HepG2 (cell line): ENCODE measurements at regions not wholly inside any gene's neighbourhood (a gene's known extent, or its start where the extent isn't known, plus 50 kb on each side); places are given as distances from the start of the nearest gene placed in this dataset.

Experiments
- ATAC-seq: fragments of 200-7000 bp; cut with Tn5 transposase; 3 replicates; pipeline ENCODE4 v1.9.1; 2020; ENCODE audit warnings: mild to moderate bottlenecking, moderate library complexity
- BruUV-seq: library from RNA; stranded (reverse); fragments of 400-500 nt; replicated peaks from 2 replicates; lab custom pipeline; 2021; lab: Mats Ljungman, UMichigan
- CTCF ChIA-PET: fragments of 300-600 bp; formaldehyde crosslinking; extraction: SDS; loops from one replicate; lab custom pipeline; 2021; ENCODE audit warnings: low total read pairs, inconsistent platforms, low intra/inter-chr PET ratio; lab: Yijun Ruan, JAX
- POLR2A ChIA-PET: fragments of 350-600 bp; sonication (Branson Sonifier 250); formaldehyde crosslinking; loops from one replicate; lab custom pipeline; 2020; ENCODE audit warnings: antibody characterized with exemption, inconsistent platforms; lab: Yijun Ruan, JAX
- DNase-seq: peaks from one replicate; pipeline ENCODE4 v3.0.0-alpha.2; 2015; ENCODE audit warnings: low spot score
- FAIRE-seq: peaks from 3 replicates; lab custom pipeline; 2011; peaks lifted over from hg19 to GRCh38; lab: Jason Lieb, UNC
- H2AFZ ChIP-seq: one replicate; pipeline ENCODE4 v1.6.1; 2011; ENCODE audit warnings: low read length, inconsistent platforms
- H3K27ac ChIP-seq: fragments of 300-600 bp; 3 replicates; pipeline ENCODE4 v1.8.0; 2011; ENCODE audit warnings: mixed run types, mild to moderate bottlenecking, mixed read lengths, low read length, inconsistent platforms; ENCODE audit not compliant: insufficient read depth; ENCODE audit errors: extremely low read length
- H3K27me3 ChIP-seq, 2 experiments: fragments of 200-600 bp in 1 of 2; 2 replicates in 1 of 2; 3 replicates in 1 of 2; pipeline versions ENCODE4 v1.6.0 to v1.8.0; 2011; ENCODE audit warnings: low read length in 2 of 2, mild to moderate bottlenecking in 2 of 2, moderate library complexity in 2 of 2, inconsistent platforms in 1 of 2; ENCODE audit not compliant: insufficient read depth in 2 of 2, control insufficient read depth in 1 of 2
- H3K36me3 ChIP-seq, 2 experiments: fragments of 200-600 bp in 1 of 2; replicated peaks in 1 of 2; 2 replicates in 1 of 2; 3 replicates in 1 of 2; pipeline versions ENCODE4 v1.5.1 to v1.8.0; 2011; ENCODE audit warnings: low read length in 2 of 2, inconsistent platforms in 1 of 2; ENCODE audit not compliant: insufficient read depth in 2 of 2, control insufficient read depth in 1 of 2
- H3K4me1 ChIP-seq: 2 replicates; pipeline ENCODE4 v1.5.1; 2012; ENCODE audit warnings: low read length, inconsistent platforms; ENCODE audit not compliant: insufficient read depth
- H3K4me2 ChIP-seq: 2 replicates; pipeline ENCODE4 v1.6.0; 2011; ENCODE audit warnings: low read depth, low read length, inconsistent platforms
- H3K4me3 ChIP-seq, 3 experiments: fragments of 200-600 bp in 1 of 3; sonication (generic), shearing (Covaris generic) in 1 of 3; replicated peaks in 1 of 3; 2 replicates each; pipeline ENCODE4 v1.5.1; 2011 to 2016; ENCODE audit warnings: low read length in 3 of 3, inconsistent platforms in 2 of 3, low read depth in 2 of 3, mild to moderate bottlenecking in 2 of 3, control low read depth in 1 of 3, mixed read lengths in 1 of 3; ENCODE audit not compliant: insufficient read depth in 1 of 3
- H3K79me2 ChIP-seq: one replicate; pipeline ENCODE4 v1.6.1; 2011; ENCODE audit warnings: low read length, inconsistent platforms; ENCODE audit not compliant: insufficient read depth
- H3K9ac ChIP-seq: 2 replicates; pipeline ENCODE4 v1.6.0; 2011; ENCODE audit warnings: mild to moderate bottlenecking, low read depth, low read length, inconsistent platforms; ENCODE audit not compliant: insufficient read depth
- H3K9me3 ChIP-seq: 2 replicates; pipeline ENCODE4 v1.5.1; 2012; ENCODE audit warnings: mild to moderate bottlenecking, low read length
- H4K20me1 ChIP-seq: 2 replicates; pipeline ENCODE4 v1.6.0; 2011; ENCODE audit warnings: inconsistent platforms, mild to moderate bottlenecking, low read length, moderate library complexity; ENCODE audit not compliant: insufficient read depth
- AGO2 ChIP-seq: fragments of 200-400 bp; formaldehyde crosslinking; optimal IDR thresholded peaks from 2 replicates; pipeline ENCODE3; 2017; ENCODE audit warnings: mild to moderate bottlenecking, low read depth, low read length, moderate library complexity
- E2F5 ChIP-seq: sonication (generic); formaldehyde crosslinking; conservative IDR thresholded peaks from 2 replicates; pipeline ENCODE4 v1.4.0; 2020; ENCODE audit warnings: missing genetic modification reagents
- FOXA1 ChIP-seq, 2 experiments: fragments of 450-650 bp in 1 of 2; sonication (generic) in 1 of 2; formaldehyde crosslinking in 1 of 2; IDR thresholded peaks; 2 replicates each; pipeline versions ENCODE4 v1.4.0 to v1.6.1; 2016 to 2020; ENCODE audit warnings: missing genetic modification reagents in 1 of 2
- KDM5B ChIP-seq: sonication (generic); formaldehyde crosslinking; IDR thresholded peaks from 2 replicates; pipeline ENCODE4 v1.4.0; 2020; ENCODE audit warnings: missing genetic modification reagents, mild to moderate bottlenecking, borderline replicate concordance
- MED1 ChIP-seq: sonication (generic); formaldehyde crosslinking; IDR thresholded peaks from 2 replicates; pipeline ENCODE4 v1.4.0; 2020; ENCODE audit warnings: missing genetic modification reagents
- TFE3 ChIP-seq: IDR thresholded peaks from 2 replicates; pipeline ENCODE4 v1.6.1; 2016
- ZNF232 ChIP-seq: sonication (generic); formaldehyde crosslinking; IDR thresholded peaks from 2 replicates; pipeline ENCODE4 v1.4.0; 2020; ENCODE audit warnings: missing genetic modification reagents, borderline replicate concordance
- ZNF24 ChIP-seq: fragments of 450-650 bp; IDR thresholded peaks from 2 replicates; pipeline ENCODE4 v1.6.1; 2017; ENCODE audit warnings: antibody characterized with exemption, mild to moderate bottlenecking
- ZNF275 ChIP-seq: sonication (generic); formaldehyde crosslinking; IDR thresholded peaks from 2 replicates; pipeline ENCODE4 v1.8.0; 2022; ENCODE audit warnings: missing genetic modification reagents, mild to moderate bottlenecking, inconsistent platforms, borderline replicate concordance
- ZNF335 ChIP-seq: sonication (generic); formaldehyde crosslinking; IDR thresholded peaks from 2 replicates; pipeline ENCODE4 v1.4.0; 2020; ENCODE audit warnings: missing genetic modification reagents
- WGBS: methylation state at CpG from one replicate; pipeline ENCODE4 v1.1.6; 2017; ENCODE audit warnings: low lambda C conversion rate; 5-methylcytosine and 5-hydroxymethylcytosine counted together
- in situ Hi-C: cut with HindIII; loops from 2 replicates; pipeline ENCODE4 v1.10.0; 2017; ENCODE audit warnings: low pct_unique_long_range_greater_than_20kb; ENCODE audit not compliant: extremely low pct_ligation_motif_present
- intact Hi-C: fragments of 100-400 bp; cut with micrococcal nuclease; formaldehyde crosslinking; loops from one replicate; pipeline ENCODE4 v1.10.0; 2022; ENCODE audit not compliant: unreplicated experiment
- TF ChIP-seq, protein P1 (sequence below): sonication (generic); formaldehyde crosslinking; IDR thresholded peaks from 2 replicates; pipeline ENCODE4 v1.5.0; 2020; ENCODE audit warnings: mild to moderate bottlenecking, missing genetic modification reagents, borderline replicate concordance
- TF ChIP-seq, protein P2 (sequence below): sonication (generic); formaldehyde crosslinking; IDR thresholded peaks from 2 replicates; pipeline ENCODE4 v1.5.0; 2020; ENCODE audit warnings: missing genetic modification reagents, mild to moderate bottlenecking, borderline replicate concordance
- TF ChIP-seq, protein P3 (sequence below): sonication (generic); formaldehyde crosslinking; IDR thresholded peaks from 2 replicates; pipeline ENCODE4 v1.9.0; 2022; ENCODE audit warnings: missing genetic modification reagents, mild to moderate bottlenecking, borderline replicate concordance

- intact Hi-C loops, result no loop called here
- ChIA-PET POLR2A (no interaction called here), CTCF (no interaction called here)
- BruUV-seq, result no TSS peak
- no peaks in the 10 kb centered on the region for H3K36me3 ChIP-seq
- 36% methylated on average over 7 of the region's 8 CpGs for WGBS
- H3K9me3 ChIP-seq, result no peaks in the 10 kb centered on the region
- no peak overlapping the region for H3K9ac ChIP-seq
- H4K20me1 ChIP-seq, result no peaks in the 10 kb centered on the region
- no peaks in the 10 kb centered on the region for H3K4me1 ChIP-seq
- no peak overlapping the region for H2AFZ ChIP-seq
- H3K27ac ChIP-seq, result no peak overlapping the region
- no peak for TF ChIP-seq MED1 (CRISPR knock-in tag)
- no peak for TF ChIP-seq KDM5B (CRISPR knock-in tag)
- TF ChIP-seq, protein P1, sequence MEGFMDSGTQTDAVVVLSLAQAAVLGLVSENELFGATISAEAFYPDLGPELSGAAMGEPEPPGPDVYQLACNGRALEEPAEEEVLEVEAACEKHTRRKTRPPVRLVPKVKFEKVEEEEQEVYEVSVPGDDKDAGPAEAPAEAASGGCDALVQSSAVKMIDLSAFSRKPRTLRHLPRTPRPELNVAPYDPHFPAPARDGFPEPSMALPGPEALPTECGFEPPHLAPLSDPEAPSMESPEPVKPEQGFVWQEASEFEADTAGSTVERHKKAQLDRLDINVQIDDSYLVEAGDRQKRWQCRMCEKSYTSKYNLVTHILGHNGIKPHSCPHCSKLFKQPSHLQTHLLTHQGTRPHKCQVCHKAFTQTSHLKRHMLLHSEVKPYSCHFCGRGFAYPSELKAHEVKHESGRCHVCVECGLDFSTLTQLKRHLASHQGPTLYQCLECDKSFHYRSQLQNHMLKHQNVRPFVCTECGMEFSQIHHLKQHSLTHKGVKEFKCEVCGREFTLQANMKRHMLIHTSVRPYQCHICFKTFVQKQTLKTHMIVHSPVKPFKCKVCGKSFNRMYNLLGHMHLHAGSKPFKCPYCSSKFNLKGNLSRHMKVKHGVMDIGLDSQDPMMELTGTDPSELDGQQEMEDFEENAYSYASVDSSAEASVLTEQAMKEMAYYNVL (CRISPR knock-in tag), result no peak
- no peak for TF ChIP-seq ZNF335 (CRISPR knock-in tag)
- TF ChIP-seq FOXA1 (IDR thresholded peaks at IDR 0.05), result no peak
- TF ChIP-seq FOXA1 (CRISPR knock-in tag; IDR thresholded peaks at IDR 0.05), result no peak
- TF ChIP-seq TFE3 (CRISPR knock-in tag), result no peak
- TF ChIP-seq ZNF275 (CRISPR knock-in tag), result no peak
- TF ChIP-seq, protein P2, sequence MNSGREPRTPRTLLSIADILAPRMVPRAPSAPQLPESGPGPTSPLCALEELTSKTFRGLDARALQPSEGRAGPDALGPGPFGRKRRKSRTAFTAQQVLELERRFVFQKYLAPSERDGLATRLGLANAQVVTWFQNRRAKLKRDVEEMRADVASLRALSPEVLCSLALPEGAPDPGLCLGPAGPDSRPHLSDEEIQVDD (CRISPR knock-in tag), result no peak
- TF ChIP-seq ZNF24, result no peak
- TF ChIP-seq AGO2, result no peak
- TF ChIP-seq, protein P3, sequence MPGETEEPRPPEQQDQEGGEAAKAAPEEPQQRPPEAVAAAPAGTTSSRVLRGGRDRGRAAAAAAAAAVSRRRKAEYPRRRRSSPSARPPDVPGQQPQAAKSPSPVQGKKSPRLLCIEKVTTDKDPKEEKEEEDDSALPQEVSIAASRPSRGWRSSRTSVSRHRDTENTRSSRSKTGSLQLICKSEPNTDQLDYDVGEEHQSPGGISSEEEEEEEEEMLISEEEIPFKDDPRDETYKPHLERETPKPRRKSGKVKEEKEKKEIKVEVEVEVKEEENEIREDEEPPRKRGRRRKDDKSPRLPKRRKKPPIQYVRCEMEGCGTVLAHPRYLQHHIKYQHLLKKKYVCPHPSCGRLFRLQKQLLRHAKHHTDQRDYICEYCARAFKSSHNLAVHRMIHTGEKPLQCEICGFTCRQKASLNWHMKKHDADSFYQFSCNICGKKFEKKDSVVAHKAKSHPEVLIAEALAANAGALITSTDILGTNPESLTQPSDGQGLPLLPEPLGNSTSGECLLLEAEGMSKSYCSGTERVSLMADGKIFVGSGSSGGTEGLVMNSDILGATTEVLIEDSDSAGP (CRISPR knock-in tag), result no peak
- no peak for TF ChIP-seq E2F5
- TF ChIP-seq ZNF232 (CRISPR knock-in tag), result no peak
- H3K4me3 ChIP-seq, result no peak overlapping the region
- H3K4me2 ChIP-seq, result no peak overlapping the region
- no peaks in the 10 kb centered on the region; a peak in 2 of 5 replicates for H3K27me3 ChIP-seq
- no peaks in the 10 kb centered on the region for H3K79me2 ChIP-seq
- in situ Hi-C loops, result no loop called here
- ATAC-seq (no peak), DNase-seq (no peak), FAIRE-seq (no peak)
Observed at GRCh38 chr18:24914685-24915084, 437.3 kb downstream of the ZNF521 start.
